HepG2 (cell line): ENCODE measurements at regions not wholly inside any gene's neighbourhood (a gene's known extent, or its start where the extent isn't known, plus 50 kb on each side); places are given as distances from the start of the nearest gene placed in this dataset.

Source experiments
- ATAC-seq: fragments of 200-7000 bp; cut with Tn5 transposase; 3 replicates; pipeline ENCODE4 v1.9.1; 2020; ENCODE audit warnings: mild to moderate bottlenecking, moderate library complexity
- BruUV-seq: library from RNA; stranded (reverse); fragments of 400-500 nt; replicated peaks from 2 replicates; lab custom pipeline; 2021; lab: Mats Ljungman, UMichigan
- CTCF ChIA-PET: fragments of 300-600 bp; formaldehyde crosslinking; extraction: SDS; loops from one replicate; lab custom pipeline; 2021; ENCODE audit warnings: low total read pairs, inconsistent platforms, low intra/inter-chr PET ratio; lab: Yijun Ruan, JAX
- POLR2A ChIA-PET: fragments of 350-600 bp; sonication (Branson Sonifier 250); formaldehyde crosslinking; loops from one replicate; lab custom pipeline; 2020; ENCODE audit warnings: antibody characterized with exemption, inconsistent platforms; lab: Yijun Ruan, JAX
- DNase-seq: peaks from one replicate; pipeline ENCODE4 v3.0.0-alpha.2; 2015; ENCODE audit warnings: low spot score
- FAIRE-seq: peaks from 3 replicates; lab custom pipeline; 2011; peaks lifted over from hg19 to GRCh38; lab: Jason Lieb, UNC
- H2AFZ ChIP-seq: one replicate; pipeline ENCODE4 v1.6.1; 2011; ENCODE audit warnings: low read length, inconsistent platforms
- H3K27ac ChIP-seq: fragments of 300-600 bp; 3 replicates; pipeline ENCODE4 v1.8.0; 2011; ENCODE audit warnings: mixed run types, mild to moderate bottlenecking, mixed read lengths, low read length, inconsistent platforms; ENCODE audit not compliant: insufficient read depth; ENCODE audit errors: extremely low read length
- H3K27me3 ChIP-seq, 2 experiments: fragments of 200-600 bp in 1 of 2; 2 replicates in 1 of 2; 3 replicates in 1 of 2; pipeline versions ENCODE4 v1.6.0 to v1.8.0; 2011; ENCODE audit warnings: low read length in 2 of 2, mild to moderate bottlenecking in 2 of 2, moderate library complexity in 2 of 2, inconsistent platforms in 1 of 2; ENCODE audit not compliant: insufficient read depth in 2 of 2, control insufficient read depth in 1 of 2
- H3K36me3 ChIP-seq, 2 experiments: fragments of 200-600 bp in 1 of 2; replicated peaks in 1 of 2; 2 replicates in 1 of 2; 3 replicates in 1 of 2; pipeline versions ENCODE4 v1.5.1 to v1.8.0; 2011; ENCODE audit warnings: low read length in 2 of 2, inconsistent platforms in 1 of 2; ENCODE audit not compliant: insufficient read depth in 2 of 2, control insufficient read depth in 1 of 2
- H3K4me1 ChIP-seq: 2 replicates; pipeline ENCODE4 v1.5.1; 2012; ENCODE audit warnings: low read length, inconsistent platforms; ENCODE audit not compliant: insufficient read depth
- H3K4me2 ChIP-seq: 2 replicates; pipeline ENCODE4 v1.6.0; 2011; ENCODE audit warnings: low read depth, low read length, inconsistent platforms
- H3K4me3 ChIP-seq, 3 experiments: fragments of 200-600 bp in 1 of 3; sonication (generic), shearing (Covaris generic) in 1 of 3; replicated peaks in 1 of 3; 2 replicates each; pipeline ENCODE4 v1.5.1; 2011 to 2016; ENCODE audit warnings: low read length in 3 of 3, inconsistent platforms in 2 of 3, low read depth in 2 of 3, mild to moderate bottlenecking in 2 of 3, control low read depth in 1 of 3, mixed read lengths in 1 of 3; ENCODE audit not compliant: insufficient read depth in 1 of 3
- H3K79me2 ChIP-seq: one replicate; pipeline ENCODE4 v1.6.1; 2011; ENCODE audit warnings: low read length, inconsistent platforms; ENCODE audit not compliant: insufficient read depth
- H3K9ac ChIP-seq: 2 replicates; pipeline ENCODE4 v1.6.0; 2011; ENCODE audit warnings: mild to moderate bottlenecking, low read depth, low read length, inconsistent platforms; ENCODE audit not compliant: insufficient read depth
- H3K9me3 ChIP-seq: 2 replicates; pipeline ENCODE4 v1.5.1; 2012; ENCODE audit warnings: mild to moderate bottlenecking, low read length
- H4K20me1 ChIP-seq: 2 replicates; pipeline ENCODE4 v1.6.0; 2011; ENCODE audit warnings: inconsistent platforms, mild to moderate bottlenecking, low read length, moderate library complexity; ENCODE audit not compliant: insufficient read depth
- CEBPB ChIP-seq: IDR thresholded peaks from 2 replicates; pipeline ENCODE4 v1.6.1; 2011; ENCODE audit warnings: low read depth, low read length, improper control_type of control experiment, borderline replicate concordance
- DNMT1 ChIP-seq: sonication (generic); formaldehyde crosslinking; IDR thresholded peaks from 2 replicates; pipeline ENCODE4 v1.5.1; 2020; ENCODE audit warnings: mild to moderate bottlenecking, missing genetic modification reagents
- EEA1 ChIP-seq: sonication (generic); formaldehyde crosslinking; IDR thresholded peaks from 2 replicates; pipeline ENCODE4 v1.5.1; 2020; ENCODE audit warnings: mild to moderate bottlenecking, missing genetic modification reagents, borderline replicate concordance
- FOSL1 ChIP-seq: sonication (generic); formaldehyde crosslinking; IDR thresholded peaks from 2 replicates; pipeline ENCODE4 v1.9.0; 2021; ENCODE audit warnings: missing genetic modification reagents, borderline replicate concordance
- FOXA1 ChIP-seq, 2 experiments: fragments of 450-650 bp in 1 of 2; sonication (generic) in 1 of 2; formaldehyde crosslinking in 1 of 2; IDR thresholded peaks; 2 replicates each; pipeline versions ENCODE4 v1.4.0 to v1.6.1; 2016 to 2020; ENCODE audit warnings: missing genetic modification reagents in 1 of 2
- GTF3A ChIP-seq: sonication (generic); formaldehyde crosslinking; conservative IDR thresholded peaks from 2 replicates; pipeline ENCODE4 v1.4.0; 2020; ENCODE audit warnings: mild to moderate bottlenecking, missing genetic modification reagents
- HNRNPLL ChIP-seq: fragments of 200-400 bp; formaldehyde crosslinking; IDR thresholded peaks from 2 replicates; pipeline ENCODE4 v1.6.1; 2017; ENCODE audit warnings: mild to moderate bottlenecking, low read depth, low read length; ENCODE audit not compliant: poor library complexity, severe bottlenecking
- HOXA7 ChIP-seq: sonication (generic); formaldehyde crosslinking; IDR thresholded peaks from 2 replicates; pipeline ENCODE4 v1.8.1; 2022; ENCODE audit warnings: mild to moderate bottlenecking, missing genetic modification reagents, moderate library complexity
- ISX ChIP-seq: sonication (generic); formaldehyde crosslinking; conservative IDR thresholded peaks from 2 replicates; pipeline ENCODE4 v1.5.0; 2020; ENCODE audit warnings: missing genetic modification reagents
- KDM6A ChIP-seq: IDR thresholded peaks from 2 replicates; pipeline ENCODE4 v1.6.1; 2016; ENCODE audit warnings: low read depth
- MEIS1 ChIP-seq: sonication (generic); formaldehyde crosslinking; IDR thresholded peaks from 2 replicates; pipeline ENCODE4 v1.9.0; 2021; ENCODE audit warnings: mild to moderate bottlenecking, missing genetic modification reagents, moderate library complexity, borderline replicate concordance
- MXD1 ChIP-seq: sonication (generic); formaldehyde crosslinking; IDR thresholded peaks from 2 replicates; pipeline ENCODE4 v1.4.0; 2020; ENCODE audit warnings: mild to moderate bottlenecking, missing genetic modification reagents
- NR3C1 ChIP-seq: sonication (generic); formaldehyde crosslinking; IDR thresholded peaks from 2 replicates; pipeline ENCODE4 v1.4.0; 2020; ENCODE audit warnings: missing genetic modification reagents
- SOX5 ChIP-seq: IDR thresholded peaks from 2 replicates; pipeline ENCODE4 v1.6.1; 2016; ENCODE audit warnings: borderline replicate concordance
- SOX6 ChIP-seq, 2 experiments: fragments of 450-650 bp in 1 of 2; sonication (generic) in 1 of 2; formaldehyde crosslinking in 1 of 2; IDR thresholded peaks; 2 replicates each; pipeline versions ENCODE4 v1.4.0 to v1.6.1; 2017 to 2020; ENCODE audit warnings: antibody characterized with exemption in 1 of 2, mild to moderate bottlenecking in 1 of 2, missing genetic modification reagents in 1 of 2
- STAG1 ChIP-seq: sonication (generic); formaldehyde crosslinking; IDR thresholded peaks from 2 replicates; pipeline ENCODE4 v1.4.0; 2020; ENCODE audit warnings: missing genetic modification reagents
- TBX3 ChIP-seq: fragments of 450-650 bp; IDR thresholded peaks from 2 replicates; pipeline ENCODE4 v1.6.1; 2017; ENCODE audit warnings: antibody characterized with exemption, mild to moderate bottlenecking, inconsistent platforms, borderline replicate concordance
- TP53 ChIP-seq: sonication (generic); formaldehyde crosslinking; conservative IDR thresholded peaks from 2 replicates; pipeline ENCODE4 v1.4.0; 2020; ENCODE audit warnings: missing genetic modification reagents
- ZNF878 ChIP-seq: sonication (generic); formaldehyde crosslinking; IDR thresholded peaks from 2 replicates; pipeline ENCODE4 v1.8.1; 2023; ENCODE audit warnings: mild to moderate bottlenecking, missing genetic modification reagents, moderate library complexity
- WGBS: methylation state at CpG from one replicate; pipeline ENCODE4 v1.1.6; 2017; ENCODE audit warnings: low lambda C conversion rate; 5-methylcytosine and 5-hydroxymethylcytosine counted together
- in situ Hi-C: cut with HindIII; loops from 2 replicates; pipeline ENCODE4 v1.10.0; 2017; ENCODE audit warnings: low pct_unique_long_range_greater_than_20kb; ENCODE audit not compliant: extremely low pct_ligation_motif_present
- intact Hi-C: fragments of 100-400 bp; cut with micrococcal nuclease; formaldehyde crosslinking; loops from one replicate; pipeline ENCODE4 v1.10.0; 2022; ENCODE audit not compliant: unreplicated experiment
- TF ChIP-seq, protein P1 (sequence below): sonication (generic); formaldehyde crosslinking; IDR thresholded peaks from 2 replicates; pipeline ENCODE4 v1.5.0; 2020; ENCODE audit warnings: mild to moderate bottlenecking, low read depth, missing genetic modification reagents, borderline replicate concordance
- TF ChIP-seq, protein P2 (sequence below), 2 experiments: fragments of 450-650 bp in 1 of 2; sonication (generic) in 1 of 2; formaldehyde crosslinking; IDR thresholded peaks; 2 replicates each; pipeline versions ENCODE4 v1.5.0 to v1.8.0; 2020 to 2022; ENCODE audit warnings: mild to moderate bottlenecking in 1 of 2, missing genetic modification reagents in 1 of 2
- TF ChIP-seq, protein P3 (sequence below): sonication (generic); formaldehyde crosslinking; IDR thresholded peaks from 2 replicates; pipeline ENCODE4 v1.8.0; 2022; ENCODE audit warnings: mild to moderate bottlenecking, missing genetic modification reagents, borderline replicate concordance

GRCh38 chrX:44428989-44429627 is 85.6 kb upstream of the EFHC2 start:
- H3K36me3 ChIP-seq = no peaks in the 10 kb centered on the region
- no peak for FAIRE-seq
- peak; percentile 74 for DNase-seq
- no peaks in the 10 kb centered on the region for H3K9me3 ChIP-seq
- H3K27ac ChIP-seq = no peak overlapping the region
- WGBS = 0% methylated on average over 4 of the region's 4 CpGs
- ATAC-seq = peak; percentile 80
- in situ Hi-C loops (no loop called here), intact Hi-C loops (no loop called here)
- H3K9ac ChIP-seq = no peak overlapping the region
- no peaks in the 10 kb centered on the region for H3K27me3 ChIP-seq
- ChIA-PET CTCF (no interaction called here), POLR2A (no interaction called here)
- H2AFZ ChIP-seq = no peak overlapping the region
- H4K20me1 ChIP-seq = no peaks in the 10 kb centered on the region
- H3K4me1 ChIP-seq = peaks cover 16% of the 10 kb centered on the region
- BruUV-seq = no TSS peak
- H3K79me2 ChIP-seq = no peaks in the 10 kb centered on the region
- no peak overlapping the region for H3K4me3 ChIP-seq
- no peak overlapping the region; the same call in 1 of the 2 replicates for H3K4me2 ChIP-seq
- TF ChIP-seq EEA1 (CRISPR knock-in tag) (no peak), STAG1 (CRISPR knock-in tag) (no peak), ISX (CRISPR knock-in tag) (no peak), TBX3 (no peak), FOXA1 (IDR thresholded peaks at IDR 0.05) (no peak), FOXA1 (CRISPR knock-in tag; IDR thresholded peaks at IDR 0.05) (0 out of 2 replicates have a peak, but pooled peaks have one; percentile 19), KDM6A (CRISPR knock-in tag) (no peak), GTF3A (CRISPR knock-in tag) (no peak), TP53 (CRISPR knock-in tag) (no peak), MXD1 (CRISPR knock-in tag) (no peak), ZNF878 (no peak), SOX6 (IDR thresholded peaks at IDR 0.05) (no peak), SOX6 (CRISPR knock-in tag; IDR thresholded peaks at IDR 0.05) (no peak), NR3C1 (CRISPR knock-in tag) (no peak), FOSL1 (CRISPR knock-in tag) (no peak; the same call in 1 of the 2 replicates), SOX5 (peak; percentile 25; the same call in 1 of the 2 replicates), CEBPB (peak; percentile 72; the same call in 1 of the 2 replicates), HNRNPLL (no peak), DNMT1 (CRISPR knock-in tag) (no peak), HOXA7 (CRISPR knock-in tag) (no peak), MEIS1 (CRISPR knock-in tag) (no peak)
- TF ChIP-seq, protein P1, sequence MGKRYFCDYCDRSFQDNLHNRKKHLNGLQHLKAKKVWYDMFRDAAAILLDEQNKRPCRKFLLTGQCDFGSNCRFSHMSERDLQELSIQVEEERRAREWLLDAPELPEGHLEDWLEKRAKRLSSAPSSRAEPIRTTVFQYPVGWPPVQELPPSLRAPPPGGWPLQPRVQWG = no peak
- TF ChIP-seq, protein P2, sequence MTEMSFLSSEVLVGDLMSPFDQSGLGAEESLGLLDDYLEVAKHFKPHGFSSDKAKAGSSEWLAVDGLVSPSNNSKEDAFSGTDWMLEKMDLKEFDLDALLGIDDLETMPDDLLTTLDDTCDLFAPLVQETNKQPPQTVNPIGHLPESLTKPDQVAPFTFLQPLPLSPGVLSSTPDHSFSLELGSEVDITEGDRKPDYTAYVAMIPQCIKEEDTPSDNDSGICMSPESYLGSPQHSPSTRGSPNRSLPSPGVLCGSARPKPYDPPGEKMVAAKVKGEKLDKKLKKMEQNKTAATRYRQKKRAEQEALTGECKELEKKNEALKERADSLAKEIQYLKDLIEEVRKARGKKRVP (CRISPR knock-in tag; IDR thresholded peaks at IDR 0.05) = peak in 1 of 2 experiments; percentile 67; a peak in 2 of 4 replicates
- TF ChIP-seq, protein P3, sequence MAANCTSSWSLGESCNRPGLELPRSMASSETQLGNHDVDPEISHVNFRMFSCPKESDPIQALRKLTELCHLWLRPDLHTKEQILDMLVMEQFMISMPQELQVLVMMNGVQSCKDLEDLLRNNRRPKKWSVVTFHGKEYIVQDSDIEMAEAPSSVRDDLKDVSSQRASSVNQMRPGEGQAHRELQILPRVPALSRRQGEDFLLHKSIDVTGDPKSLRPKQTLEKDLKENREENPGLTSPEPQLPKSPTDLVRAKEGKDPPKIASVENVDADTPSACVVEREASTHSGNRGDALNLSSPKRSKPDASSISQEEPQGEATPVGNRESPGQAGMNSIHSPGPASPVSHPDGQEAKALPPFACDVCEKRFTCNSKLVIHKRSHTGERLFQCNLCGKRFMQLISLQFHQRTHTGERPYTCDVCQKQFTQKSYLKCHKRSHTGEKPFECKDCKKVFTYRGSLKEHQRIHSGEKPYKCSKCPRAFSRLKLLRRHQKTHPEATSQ (CRISPR knock-in tag) = no peak
